ENCODE measurements at regions not wholly inside any gene's neighbourhood (a gene's known extent, or its start where the extent isn't known, plus 50 kb on each side); places are given as distances from the start of the nearest gene placed in this dataset.

- H3K27me3 ChIP-seq: no peaks in the 10 kb centered on the region
- no peak for TF ChIP-seq CTCF (IDR thresholded peaks at IDR 0.05)
- H3K4me1 ChIP-seq (ENCODE audit: control insufficient read depth in 1 of 2, insufficient read depth in 1 of 2, low read depth in 1 of 2, low read length in 1 of 2): peaks cover 6 to 10% of the 10 kb centered on the region in 2 experiments
- no peaks in the 10 kb centered on the region for H3K36me3 ChIP-seq
- H3K9me3 ChIP-seq: no peaks in the 10 kb centered on the region
- H3K27ac ChIP-seq: no peak overlapping the region
- H3K4me3 ChIP-seq (ENCODE audit: low read depth in 1 of 2, low read length in 1 of 2): no peak overlapping the region
Measured at GRCh38 chr4:123191728-123192127, 204.9 kb upstream of the SPRY1 start.

GRCh38 chr4:123193802-123194367 lies 202.7 kb upstream of the SPRY1 start:
- H3K4me1 ChIP-seq (ENCODE audit: control insufficient read depth in 1 of 2, insufficient read depth in 1 of 2, low read depth in 1 of 2, low read length in 1 of 2): peaks cover 6% of the 10 kb centered on the region in 2 experiments
- no peak overlapping the region for H3K4me3 ChIP-seq (ENCODE audit: low read depth in 1 of 2, low read length in 1 of 2)
- no peaks in the 10 kb centered on the region for H3K9me3 ChIP-seq
- TF ChIP-seq CTCF (IDR thresholded peaks at IDR 0.05): no peak
- no peak overlapping the region for H3K27ac ChIP-seq
- no peaks in the 10 kb centered on the region for H3K36me3 ChIP-seq
- no peaks in the 10 kb centered on the region for H3K27me3 ChIP-seq

GRCh38 chr4:123198706-123199105 lies 197.9 kb upstream of the SPRY1 start:
- no peak overlapping the region for H3K4me3 ChIP-seq (ENCODE audit: low read depth in 1 of 2, low read length in 1 of 2)
- H3K9me3 ChIP-seq: no peaks in the 10 kb centered on the region
- no peaks in the 10 kb centered on the region for H3K36me3 ChIP-seq
- no peaks in the 10 kb centered on the region for H3K4me1 ChIP-seq (ENCODE audit: control insufficient read depth in 1 of 2, insufficient read depth in 1 of 2, low read depth in 1 of 2, low read length in 1 of 2)
- H3K27me3 ChIP-seq: no peaks in the 10 kb centered on the region
- H3K27ac ChIP-seq: no peak overlapping the region
- TF ChIP-seq CTCF (IDR thresholded peaks at IDR 0.05): no peak

- H3K4me1 ChIP-seq (ENCODE audit: control insufficient read depth in 1 of 2, insufficient read depth in 1 of 2, low read depth in 1 of 2, low read length in 1 of 2): no peaks in the 10 kb centered on the region
- TF ChIP-seq CTCF (IDR thresholded peaks at IDR 0.05): no peak
- no peak overlapping the region for H3K27ac ChIP-seq
- no peaks in the 10 kb centered on the region for H3K9me3 ChIP-seq
- H3K27me3 ChIP-seq: no peaks in the 10 kb centered on the region
- H3K4me3 ChIP-seq (ENCODE audit: low read depth in 1 of 2, low read length in 1 of 2): no peak overlapping the region
- H3K36me3 ChIP-seq: no peaks in the 10 kb centered on the region
Measured at GRCh38 chr4:123200051-123200940, 196.3 kb upstream of the SPRY1 start.

GRCh38 chr4:123204737-123205136 lies 191.9 kb upstream of the SPRY1 start:
- H3K4me3 ChIP-seq (ENCODE audit: low read depth in 1 of 2, low read length in 1 of 2): no peak overlapping the region
- no peak overlapping the region for H3K27ac ChIP-seq
- no peaks in the 10 kb centered on the region for H3K27me3 ChIP-seq
- H3K9me3 ChIP-seq: no peaks in the 10 kb centered on the region
- H3K36me3 ChIP-seq: no peaks in the 10 kb centered on the region
- TF ChIP-seq CTCF (IDR thresholded peaks at IDR 0.05): no peak
- no peaks in the 10 kb centered on the region for H3K4me1 ChIP-seq (ENCODE audit: control insufficient read depth in 1 of 2, insufficient read depth in 1 of 2, low read depth in 1 of 2, low read length in 1 of 2)
